Peyer's patch (tissue), 4 donors: ENCODE measurements at regions not wholly inside any gene's neighbourhood (a gene's known extent, or its start where the extent isn't known, plus 50 kb on each side); places are given as distances from the start of the nearest gene placed in this dataset.

Experiments
- DNase-seq, 3 donors: peaks; one replicate each; pipeline ENCODE4 v3.0.0-alpha.2; 2017 to 2019
- H3K27ac ChIP-seq, 4 donors: fragments of 200-600 bp; sonication (generic); one replicate each; pipeline ENCODE4 v1.5.1; 2016 to 2019
- H3K27me3 ChIP-seq, 2 donors: fragments of 200-600 bp; sonication (generic); one replicate each; pipeline ENCODE4 v1.5.1; 2019
- H3K36me3 ChIP-seq, 3 donors: fragments of 200-600 bp; sonication (generic); one replicate each; pipeline ENCODE4 v1.5.1; 2016 to 2019
- H3K4me1 ChIP-seq, 4 donors: fragments of 200-600 bp; sonication (generic); one replicate each; pipeline ENCODE4 v1.5.1; 2016 to 2019
- H3K4me3 ChIP-seq, 4 donors: fragments of 200-600 bp; sonication (generic); 1 replicate in 3 of 4; 2 replicates in 1 of 4; pipeline ENCODE4 v1.5.1; 2016 to 2019; ENCODE audit warnings: mild to moderate bottlenecking in 1 of 4
- H3K9me3 ChIP-seq, 4 donors: fragments of 200-600 bp; sonication (generic); one replicate each; pipeline ENCODE4 v1.5.1; 2016 to 2019; ENCODE audit warnings: mild to moderate bottlenecking in 1 of 4
- CTCF ChIP-seq, 6 experiments: fragments of 450-650 bp in 4 of 6; fragments of 200-600 bp in 2 of 6; sonication (generic) in 1 of 6; IDR thresholded peaks; one replicate each; pipeline ENCODE4 v1.5.1; 2017 to 2019; ENCODE audit warnings: antibody characterized with exemption in 6 of 6, mild to moderate bottlenecking in 3 of 6, moderate library complexity in 1 of 6
- POLR2A ChIP-seq, 2 donors: fragments of 450-650 bp; IDR thresholded peaks; one replicate each; pipeline ENCODE4 v1.5.1; 2017; ENCODE audit warnings: antibody characterized with exemption in 2 of 2, mild to moderate bottlenecking in 2 of 2, moderate library complexity in 2 of 2

DNA sequence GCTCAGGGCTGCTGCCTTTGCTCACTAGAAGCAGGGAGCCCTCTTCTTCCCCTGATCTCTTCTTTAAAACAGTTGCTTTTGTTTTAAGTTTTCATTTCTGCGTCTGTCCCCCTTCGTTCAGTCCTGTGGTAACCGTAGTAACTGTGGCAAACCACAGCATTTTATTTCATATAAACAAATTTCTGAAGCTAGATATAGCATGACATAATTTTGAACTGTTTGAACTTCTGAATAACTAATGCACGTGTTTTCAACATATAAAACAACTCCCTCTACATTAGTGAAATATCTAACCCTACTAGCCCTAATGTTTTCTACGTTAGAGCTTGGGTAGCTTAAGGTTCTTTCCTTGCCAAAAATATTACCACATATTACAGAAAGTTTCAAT is 104.6 kb downstream of the DISP1 start:
- no peaks in the 10 kb centered on the region for H3K27me3 ChIP-seq
- TF ChIP-seq POLR2A (IDR thresholded peaks at IDR 0.05) (no peak), CTCF (IDR thresholded peaks at IDR 0.05) (no peak)
- no peaks in the 10 kb centered on the region for H3K36me3 ChIP-seq
- H3K4me3 ChIP-seq = no peak overlapping the region
- no peaks in the 10 kb centered on the region for H3K4me1 ChIP-seq
- no peak for DNase-seq
- peaks cover 0 to 6% (median 0%) of the 10 kb centered on the region in 4 donors for H3K9me3 ChIP-seq
- no peak overlapping the region for H3K27ac ChIP-seq

GRCh38 chr1:222920169-222920568 is 105.3 kb downstream of the DISP1 start:
- no peak for TF ChIP-seq POLR2A (IDR thresholded peaks at IDR 0.05)
- Histone ChIP-seq H3K9me3 (peaks cover 0 to 6% (median 0%) of the 10 kb centered on the region in 4 donors), H3K27ac (no peak overlapping the region), H3K36me3 (no peaks in the 10 kb centered on the region), H3K4me1 (no peaks in the 10 kb centered on the region), H3K27me3 (no peaks in the 10 kb centered on the region), H3K4me3 (no peak overlapping the region)
- DNase-seq = no peak

DNA sequence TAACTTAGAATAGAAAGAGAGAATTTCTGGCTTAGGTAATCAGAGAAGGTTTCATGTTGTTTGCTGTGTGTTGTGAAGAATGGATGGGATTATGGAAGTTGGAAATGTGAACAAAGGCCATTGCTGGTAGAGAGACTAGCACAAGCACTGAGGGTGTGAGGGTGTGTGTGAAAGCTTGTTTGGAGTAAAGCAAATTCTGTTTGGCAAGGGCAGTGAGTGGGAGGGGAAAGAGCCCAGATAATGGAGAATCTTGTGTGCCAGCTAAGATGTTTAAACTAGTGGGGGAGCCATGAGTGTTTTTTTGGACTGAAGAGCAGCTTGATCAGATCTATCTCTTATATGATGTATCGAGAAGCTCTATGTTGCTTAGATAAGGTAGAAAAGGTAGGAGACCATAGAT is 107.1 kb downstream of the DISP1 start:
- no peak for TF ChIP-seq CTCF (IDR thresholded peaks at IDR 0.05)
- TF ChIP-seq POLR2A (IDR thresholded peaks at IDR 0.05) = no peak
- Histone ChIP-seq H3K4me3 (no peak overlapping the region), H3K27ac (no peak overlapping the region), H3K36me3 (no peaks in the 10 kb centered on the region), H3K9me3 (peaks cover 0 to 5% (median 0%) of the 10 kb centered on the region in 4 donors), H3K4me1 (no peaks in the 10 kb centered on the region), H3K27me3 (no peaks in the 10 kb centered on the region)
- DNase-seq = no peak

DNA sequence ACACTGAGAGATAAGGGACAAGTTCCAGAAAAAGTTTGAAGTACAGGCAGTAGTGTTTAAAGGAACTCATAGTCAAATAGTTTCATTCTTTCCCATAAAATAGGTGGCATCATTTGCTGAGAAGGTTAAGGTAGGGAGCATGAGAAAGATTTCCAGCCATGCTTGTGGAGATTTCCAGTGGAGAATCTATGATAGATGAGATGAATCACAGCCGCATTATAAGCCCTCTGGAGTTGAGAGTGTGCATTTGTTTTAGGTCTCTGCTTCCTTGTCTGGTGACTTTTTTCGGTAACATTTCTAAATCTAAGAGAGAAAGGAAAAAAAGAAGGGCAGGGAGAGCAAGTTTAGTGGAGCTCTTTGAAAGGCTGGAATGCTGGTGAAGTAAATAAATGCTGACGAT is 108.7 kb downstream of the DISP1 start:
- Histone ChIP-seq H3K4me1 (peaks cover 0 to 4% (median 0%) of the 10 kb centered on the region in 4 donors), H3K9me3 (no peaks in the 10 kb centered on the region), H3K27ac (no peak overlapping the region), H3K4me3 (no peak overlapping the region), H3K36me3 (no peaks in the 10 kb centered on the region), H3K27me3 (no peaks in the 10 kb centered on the region)
- no peak for DNase-seq
- no peak for TF ChIP-seq POLR2A (IDR thresholded peaks at IDR 0.05)
- TF ChIP-seq CTCF (IDR thresholded peaks at IDR 0.05) = no peak

DNA sequence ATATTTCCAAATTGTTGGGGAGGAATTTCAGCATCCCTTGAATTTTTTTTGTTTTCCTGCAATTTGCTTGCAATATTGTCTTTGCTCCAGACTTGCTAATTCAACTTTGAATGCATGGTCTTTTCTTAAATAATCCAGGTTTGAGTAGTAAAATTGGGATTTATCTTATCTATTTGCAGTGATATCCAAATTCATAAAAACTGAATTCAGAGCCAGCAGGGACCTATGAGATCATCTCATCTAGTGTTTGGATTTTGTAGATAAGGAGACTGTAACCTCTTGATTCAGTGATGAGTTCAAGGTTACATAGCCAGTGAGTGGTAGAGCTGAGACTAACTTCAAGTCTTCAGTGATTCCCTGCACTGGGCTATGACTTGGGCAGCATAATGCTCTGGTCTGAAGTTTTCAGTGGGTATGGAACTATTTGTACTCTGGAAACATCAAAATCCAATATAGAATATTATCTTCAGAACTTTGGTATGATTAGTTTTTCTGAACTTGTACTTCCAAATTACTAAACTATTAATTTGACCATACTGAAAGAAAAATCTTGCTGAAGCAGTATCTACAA is 109.4 kb downstream of the DISP1 start:
- no peak for DNase-seq
- TF ChIP-seq CTCF (IDR thresholded peaks at IDR 0.05) (no peak), POLR2A (IDR thresholded peaks at IDR 0.05) (no peak)
- H3K27me3 ChIP-seq = no peaks in the 10 kb centered on the region
- H3K4me3 ChIP-seq = no peak overlapping the region
- H3K9me3 ChIP-seq = no peaks in the 10 kb centered on the region
- H3K36me3 ChIP-seq = no peaks in the 10 kb centered on the region
- H3K27ac ChIP-seq = no peak overlapping the region
- peaks cover 0 to 4% (median 0%) of the 10 kb centered on the region in 4 donors for H3K4me1 ChIP-seq

- no peak for DNase-seq
- Histone ChIP-seq H3K27me3 (no peaks in the 10 kb centered on the region), H3K9me3 (no peaks in the 10 kb centered on the region), H3K36me3 (no peaks in the 10 kb centered on the region), H3K27ac (no peak overlapping the region), H3K4me1 (peaks cover 0 to 4% (median 0%) of the 10 kb centered on the region in 4 donors), H3K4me3 (no peak overlapping the region)
- no peak for TF ChIP-seq POLR2A (IDR thresholded peaks at IDR 0.05)
- TF ChIP-seq CTCF (IDR thresholded peaks at IDR 0.05) = no peak
Measured at GRCh38 chr1:222926566-222926965, 111.7 kb downstream of the DISP1 start.
